ENCODE measurements at regions not wholly inside any gene's neighbourhood (a gene's known extent, or its start where the extent isn't known, plus 50 kb on each side); places are given as distances from the start of the nearest gene placed in this dataset.

DNA sequence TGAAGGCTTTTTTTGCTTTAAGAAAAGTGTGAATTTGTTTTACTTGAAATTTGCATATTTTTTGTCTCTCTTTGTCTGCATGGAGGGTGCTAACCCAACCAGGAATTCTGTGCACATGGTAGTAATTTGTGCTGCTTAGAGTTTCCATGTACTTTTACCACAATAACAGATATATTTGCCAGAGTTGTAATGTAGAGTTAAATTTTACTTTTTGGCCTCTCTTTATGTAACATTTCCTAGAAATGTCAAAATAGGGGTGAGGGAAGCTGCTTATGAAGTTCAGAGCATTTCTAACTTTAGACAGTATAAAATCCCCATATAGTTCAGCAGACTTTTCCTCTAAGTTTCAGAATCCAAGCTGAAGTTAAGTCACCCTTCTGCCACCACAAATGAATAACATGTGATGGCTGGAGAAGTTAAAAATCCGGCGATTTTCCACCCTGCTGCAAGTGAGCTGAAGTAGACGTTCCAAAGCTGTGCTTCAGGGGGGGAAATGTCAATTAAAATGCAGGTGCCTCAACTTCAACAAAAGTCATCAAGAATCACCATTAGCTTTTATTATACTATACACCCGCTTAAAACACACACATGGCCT, 385.7 kb upstream of the NR2F2 start:
- Histone ChIP-seq H3K4me3 (ENCODE audit: insufficient read depth, low read depth, low read length) (no peak overlapping the region), H3K36me3 (replicated peaks; ENCODE audit: control insufficient read depth, insufficient read depth, low read length) (no peaks in the 10 kb centered on the region), H3K27me3 (ENCODE audit: control insufficient read depth, insufficient read depth, low read length) (no peaks in the 10 kb centered on the region)
- DNase-seq: no peak

DNA sequence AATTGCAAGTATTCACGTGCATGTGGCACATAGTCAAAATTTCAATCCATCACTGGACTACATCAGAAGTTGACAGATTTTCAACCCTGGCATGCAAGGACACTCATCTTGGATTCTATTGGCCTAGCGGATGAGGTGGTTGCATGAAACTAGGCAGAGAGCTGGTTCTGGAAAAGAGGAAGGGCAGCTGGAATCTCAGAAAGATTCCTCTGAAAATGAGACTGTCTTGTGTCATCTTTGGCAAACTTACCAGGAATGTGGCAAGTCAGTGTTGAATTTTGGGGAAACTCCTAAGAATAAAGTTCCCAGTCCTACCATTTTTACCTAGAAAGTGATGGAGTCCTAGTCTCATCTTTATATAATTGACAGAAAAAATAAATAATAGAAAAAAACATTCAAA, 384.3 kb upstream of the NR2F2 start:
- no peaks in the 10 kb centered on the region for H3K27me3 ChIP-seq (ENCODE audit: control insufficient read depth, insufficient read depth, low read length)
- no peaks in the 10 kb centered on the region for H3K36me3 ChIP-seq (replicated peaks; ENCODE audit: control insufficient read depth, insufficient read depth, low read length)
- H3K4me3 ChIP-seq (ENCODE audit: insufficient read depth, low read depth, low read length): no peak overlapping the region
- DNase-seq: no peak

GRCh38 chr15:95946926-95947325, 383.6 kb upstream of the NR2F2 start:
- Histone ChIP-seq H3K27me3 (ENCODE audit: control insufficient read depth, insufficient read depth, low read length) (no peaks in the 10 kb centered on the region), H3K36me3 (replicated peaks; ENCODE audit: control insufficient read depth, insufficient read depth, low read length) (no peaks in the 10 kb centered on the region), H3K4me3 (ENCODE audit: insufficient read depth, low read depth, low read length) (no peak overlapping the region)
- no peak for DNase-seq

GRCh38 chr15:95948411-95948810, 382.1 kb upstream of the NR2F2 start:
- Histone ChIP-seq H3K36me3 (replicated peaks; ENCODE audit: control insufficient read depth, insufficient read depth, low read length) (no peaks in the 10 kb centered on the region), H3K4me3 (ENCODE audit: insufficient read depth, low read depth, low read length) (no peak overlapping the region), H3K27me3 (ENCODE audit: control insufficient read depth, insufficient read depth, low read length) (no peaks in the 10 kb centered on the region)
- DNase-seq: no peak

DNA sequence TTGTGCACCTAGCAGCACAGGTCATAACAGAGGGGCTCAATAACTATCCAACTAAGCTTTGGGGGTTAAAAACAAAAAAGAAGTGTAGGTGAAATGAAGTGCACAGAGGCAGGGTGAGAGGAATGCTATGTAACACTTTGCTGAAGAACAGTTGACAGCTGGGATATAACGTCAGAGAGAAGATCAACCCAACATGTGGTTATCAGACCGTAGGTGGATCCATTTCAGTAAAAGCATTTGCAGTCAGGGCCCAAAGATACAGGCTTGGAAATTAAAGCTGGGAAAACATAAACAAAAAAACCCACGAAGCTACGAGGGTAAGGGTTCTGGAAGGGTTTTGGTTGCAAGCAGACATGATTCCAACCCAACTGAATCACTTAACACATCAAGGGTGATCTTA, 377.5 kb upstream of the NR2F2 start:
- Histone ChIP-seq H3K36me3 (replicated peaks; ENCODE audit: control insufficient read depth, insufficient read depth, low read length) (no peaks in the 10 kb centered on the region), H3K4me3 (ENCODE audit: insufficient read depth, low read depth, low read length) (no peak overlapping the region), H3K27me3 (ENCODE audit: control insufficient read depth, insufficient read depth, low read length) (no peaks in the 10 kb centered on the region)
- no peak for DNase-seq

DNA sequence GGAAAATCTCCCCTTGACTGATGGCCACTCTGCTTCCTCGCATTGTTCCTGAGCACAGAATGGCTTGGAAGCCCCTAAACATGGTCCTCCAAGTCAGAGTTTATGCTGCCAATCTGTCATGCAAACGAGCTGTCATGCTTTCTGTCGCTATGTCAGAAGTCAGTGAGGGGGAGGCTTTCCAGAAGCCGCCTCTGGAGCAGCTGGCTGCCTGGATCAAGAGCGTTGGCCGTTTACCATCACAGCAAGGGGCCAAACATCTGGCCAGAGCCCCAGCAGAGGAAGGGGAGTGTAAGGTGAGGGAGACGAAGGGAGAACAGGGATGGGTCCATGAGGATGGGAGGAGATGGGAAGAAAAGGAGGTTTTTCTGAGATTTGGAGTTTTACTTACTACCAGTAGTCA, 372.6 kb upstream of the NR2F2 start:
- Histone ChIP-seq H3K4me3 (ENCODE audit: insufficient read depth, low read depth, low read length) (no peak overlapping the region), H3K27me3 (ENCODE audit: control insufficient read depth, insufficient read depth, low read length) (no peaks in the 10 kb centered on the region), H3K36me3 (replicated peaks; ENCODE audit: control insufficient read depth, insufficient read depth, low read length) (no peaks in the 10 kb centered on the region)
- peak; percentile 23 for DNase-seq

DNA sequence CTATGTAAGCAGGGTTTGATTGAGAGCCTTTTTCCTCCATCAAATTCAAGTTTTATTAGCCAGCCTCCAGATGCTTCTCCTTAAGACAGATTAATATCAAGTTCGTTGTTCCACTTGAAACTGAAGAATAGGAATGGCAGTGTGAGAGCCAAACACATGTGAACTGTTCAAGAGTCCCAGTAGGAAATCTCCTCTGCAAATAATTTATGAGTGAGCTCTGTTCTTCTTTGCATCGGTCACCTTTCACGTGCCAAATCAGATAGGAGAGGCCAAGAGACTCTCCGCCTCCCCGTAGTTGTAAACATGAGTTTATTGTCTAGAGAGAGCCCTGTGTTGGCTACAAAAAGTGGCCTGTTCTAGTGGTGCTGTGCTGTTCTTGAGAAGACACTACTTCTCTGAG, 372.1 kb upstream of the NR2F2 start:
- Histone ChIP-seq H3K36me3 (replicated peaks; ENCODE audit: control insufficient read depth, insufficient read depth, low read length) (no peaks in the 10 kb centered on the region), H3K4me3 (ENCODE audit: insufficient read depth, low read depth, low read length) (no peak overlapping the region), H3K27me3 (ENCODE audit: control insufficient read depth, insufficient read depth, low read length) (no peaks in the 10 kb centered on the region)
- DNase-seq: no peak

DNA sequence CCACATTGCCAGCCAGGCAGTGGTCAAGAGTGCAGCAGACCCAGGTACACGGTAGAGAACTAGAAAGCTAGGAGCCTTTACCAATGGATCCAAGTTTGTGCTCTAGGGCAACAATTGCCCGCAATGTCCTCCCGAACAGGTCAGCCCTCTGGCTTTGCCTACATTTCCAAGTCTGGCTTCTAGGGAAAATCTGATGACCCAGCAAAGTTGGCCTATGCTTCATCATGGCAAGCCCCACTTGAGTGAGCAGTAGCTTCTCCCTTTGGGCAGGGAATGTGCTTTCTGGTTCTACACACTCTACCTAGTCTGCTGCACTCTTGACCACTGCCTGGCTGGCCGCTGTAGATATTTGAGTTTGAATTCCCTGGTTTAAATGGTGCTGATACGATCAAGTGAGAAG, 361.6 kb upstream of the NR2F2 start:
- Histone ChIP-seq H3K27me3 (ENCODE audit: control insufficient read depth, insufficient read depth, low read length) (no peaks in the 10 kb centered on the region), H3K36me3 (replicated peaks; ENCODE audit: control insufficient read depth, insufficient read depth, low read length) (no peaks in the 10 kb centered on the region), H3K4me3 (ENCODE audit: insufficient read depth, low read depth, low read length) (no peak overlapping the region)
- DNase-seq: no peak

GRCh38 chr15:95970326-95970725, 360.2 kb upstream of the NR2F2 start:
- H3K4me3 ChIP-seq (ENCODE audit: insufficient read depth, low read depth, low read length): no peak overlapping the region
- H3K27me3 ChIP-seq (ENCODE audit: control insufficient read depth, insufficient read depth, low read length): no peaks in the 10 kb centered on the region
- no peaks in the 10 kb centered on the region for H3K36me3 ChIP-seq (replicated peaks; ENCODE audit: control insufficient read depth, insufficient read depth, low read length)
- no peak for DNase-seq

DNA sequence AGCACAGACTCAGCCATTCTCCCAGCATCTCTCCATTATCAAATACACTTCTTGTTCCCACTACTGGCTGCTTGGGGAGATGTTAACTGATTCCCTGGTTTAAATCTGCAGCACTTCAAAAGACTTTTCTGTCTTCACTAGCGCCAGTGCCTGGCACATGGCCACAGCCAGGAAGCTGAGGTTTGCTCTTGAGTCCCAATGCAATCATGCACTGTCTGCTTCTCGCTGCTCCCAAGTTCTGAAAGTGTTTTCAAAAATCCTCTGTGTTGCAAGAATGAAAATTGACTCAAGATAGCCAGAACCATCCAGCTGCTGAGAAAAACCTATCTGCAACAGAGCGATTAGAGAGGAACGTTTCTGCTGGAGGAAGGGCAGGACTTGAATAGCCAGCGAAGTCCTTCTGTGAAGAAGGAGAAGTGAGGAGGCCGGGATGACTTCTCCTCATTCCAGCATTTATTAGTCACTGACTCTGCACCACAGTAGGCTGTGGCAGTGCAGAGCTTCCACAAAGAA, 358.4 kb upstream of the NR2F2 start:
- H3K36me3 ChIP-seq (replicated peaks; ENCODE audit: control insufficient read depth, insufficient read depth, low read length): no peaks in the 10 kb centered on the region
- H3K27me3 ChIP-seq (ENCODE audit: control insufficient read depth, insufficient read depth, low read length): no peaks in the 10 kb centered on the region
- DNase-seq: no peak
- H3K4me3 ChIP-seq (ENCODE audit: insufficient read depth, low read depth, low read length): no peak overlapping the region

DNA sequence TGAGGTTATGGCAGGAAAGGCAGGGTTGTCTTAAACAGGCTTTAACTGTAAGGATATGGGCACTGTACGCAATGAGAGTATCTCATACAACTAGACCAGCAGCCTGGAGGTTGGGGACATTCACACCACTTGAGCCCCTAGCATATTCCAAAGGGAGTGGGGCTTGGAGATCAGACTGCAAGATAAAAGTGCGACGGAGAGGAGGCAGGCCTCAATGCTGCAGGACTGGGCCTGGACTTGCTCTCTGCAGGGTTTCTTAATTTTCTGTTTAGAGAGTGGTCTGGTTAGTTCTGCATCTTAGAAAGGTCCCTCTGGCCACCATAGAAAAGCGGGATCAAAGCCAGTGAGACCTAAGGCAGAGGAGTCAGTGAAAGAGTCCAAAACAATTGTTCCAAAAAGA, 357.7 kb upstream of the NR2F2 start:
- no peaks in the 10 kb centered on the region for H3K27me3 ChIP-seq (ENCODE audit: control insufficient read depth, insufficient read depth, low read length)
- no peak overlapping the region for H3K4me3 ChIP-seq (ENCODE audit: insufficient read depth, low read depth, low read length)
- DNase-seq: no peak
- no peaks in the 10 kb centered on the region for H3K36me3 ChIP-seq (replicated peaks; ENCODE audit: control insufficient read depth, insufficient read depth, low read length)

DNA sequence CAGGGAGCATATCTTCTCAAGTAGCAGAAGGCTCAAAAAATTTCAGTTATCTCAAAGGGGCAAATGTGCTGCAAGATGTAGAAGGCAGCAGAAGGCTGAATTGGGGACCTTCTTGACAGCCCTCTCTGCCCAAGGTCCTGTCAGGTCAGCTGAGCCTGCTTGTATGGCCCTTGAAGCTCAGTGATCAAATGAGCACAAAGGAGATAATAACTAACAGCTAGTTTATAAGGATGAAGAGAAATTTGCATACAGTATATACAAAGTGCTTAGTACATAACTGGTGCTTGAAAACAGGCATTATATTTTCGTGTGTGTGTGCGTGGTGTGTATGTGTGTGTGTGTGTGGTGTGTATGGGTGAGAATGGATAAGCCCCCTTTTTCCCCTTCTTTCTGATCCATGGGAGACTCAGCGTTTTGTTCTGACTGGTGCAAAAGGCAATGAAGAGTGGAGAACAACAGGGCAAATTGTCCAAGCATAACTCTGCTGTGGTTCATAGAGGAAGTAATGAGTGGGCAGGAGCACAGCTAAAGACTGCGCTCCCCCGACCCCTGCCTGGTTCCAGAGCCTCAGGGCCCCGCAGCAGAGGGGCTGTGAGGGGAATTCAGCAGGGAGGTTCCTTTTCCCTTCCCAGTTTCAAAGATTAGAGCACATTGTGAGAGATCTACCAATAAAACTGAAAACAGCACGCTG, 356.8 kb upstream of the NR2F2 start:
- Histone ChIP-seq H3K36me3 (replicated peaks; ENCODE audit: control insufficient read depth, insufficient read depth, low read length) (no peaks in the 10 kb centered on the region), H3K4me3 (ENCODE audit: insufficient read depth, low read depth, low read length) (no peak overlapping the region), H3K27me3 (ENCODE audit: control insufficient read depth, insufficient read depth, low read length) (no peaks in the 10 kb centered on the region)
- no peak for DNase-seq

DNA sequence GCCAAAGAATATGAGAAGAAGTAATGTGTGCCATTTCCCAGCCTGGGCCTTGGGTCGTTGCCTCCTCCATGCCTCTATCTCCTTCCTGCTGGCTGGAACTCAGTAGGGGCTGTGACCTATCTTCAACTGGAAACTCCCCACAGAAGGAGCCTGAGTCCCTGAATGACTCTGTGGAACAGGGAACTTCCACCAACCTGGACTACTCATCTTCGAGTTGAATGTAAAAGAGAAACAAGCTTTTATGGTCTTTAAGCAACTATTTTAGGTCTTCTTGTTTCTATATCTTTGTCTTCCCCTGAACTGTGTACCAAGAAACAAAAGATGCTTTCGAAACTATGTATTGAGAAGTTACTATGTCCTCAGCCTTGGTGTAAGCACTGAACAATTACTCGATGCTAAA, 355.3 kb upstream of the NR2F2 start:
- Histone ChIP-seq H3K36me3 (replicated peaks; ENCODE audit: control insufficient read depth, insufficient read depth, low read length) (no peaks in the 10 kb centered on the region), H3K27me3 (ENCODE audit: control insufficient read depth, insufficient read depth, low read length) (no peaks in the 10 kb centered on the region), H3K4me3 (ENCODE audit: insufficient read depth, low read depth, low read length) (no peak overlapping the region)
- DNase-seq: no peak

- no peak overlapping the region for H3K4me3 ChIP-seq (ENCODE audit: insufficient read depth, low read depth, low read length)
- no peaks in the 10 kb centered on the region for H3K27me3 ChIP-seq (ENCODE audit: control insufficient read depth, insufficient read depth, low read length)
- no peak for DNase-seq
- no peaks in the 10 kb centered on the region for H3K36me3 ChIP-seq (replicated peaks; ENCODE audit: control insufficient read depth, insufficient read depth, low read length)
Observed at GRCh38 chr15:95979286-95979685, 351.2 kb upstream of the NR2F2 start.

DNA sequence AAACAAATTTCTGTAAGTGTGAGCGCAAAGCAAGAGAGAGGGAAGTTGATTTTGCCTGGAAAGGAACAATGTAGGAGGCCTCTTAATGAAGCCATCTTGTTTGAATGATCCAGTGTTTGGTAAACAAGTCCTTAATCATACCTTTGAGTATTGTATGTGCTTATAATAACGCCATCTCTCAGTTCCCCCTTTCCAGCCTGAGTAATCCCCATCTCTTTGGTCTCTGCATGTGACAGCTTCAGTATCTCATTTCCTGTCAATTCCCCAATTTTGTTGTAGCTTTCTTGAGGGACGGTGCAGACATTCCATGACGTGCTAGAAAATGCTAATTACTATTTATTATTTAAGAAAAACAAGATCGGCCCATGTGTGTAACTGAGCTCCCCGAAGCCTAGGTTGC, 349.3 kb upstream of the NR2F2 start:
- Histone ChIP-seq H3K36me3 (replicated peaks; ENCODE audit: control insufficient read depth, insufficient read depth, low read length) (no peaks in the 10 kb centered on the region), H3K4me3 (ENCODE audit: insufficient read depth, low read depth, low read length) (no peak overlapping the region), H3K27me3 (ENCODE audit: control insufficient read depth, insufficient read depth, low read length) (no peaks in the 10 kb centered on the region)
- DNase-seq: no peak
